OCI-LY7 (cell line): ENCODE measurements at regions not wholly inside any gene's neighbourhood (a gene's known extent, or its start where the extent isn't known, plus 50 kb on each side); places are given as distances from the start of the nearest gene placed in this dataset.

ENCODE experiments used
- CTCF ChIP-seq: fragments of 200-600 bp; sonication (generic); conservative IDR thresholded peaks from 2 replicates; pipeline ENCODE4 v1.5.1; 2014; ENCODE audit warnings: mild to moderate bottlenecking, antibody characterized with exemption, low read length, moderate library complexity, mixed read lengths
- EZH2phosphoT487 ChIP-seq: fragments of 200-600 bp; sonication (generic); IDR thresholded peaks from 2 replicates; pipeline ENCODE4 v1.6.1; 2018; ENCODE audit warnings: low read depth, borderline replicate concordance, mild to moderate bottlenecking, mixed run types, antibody characterized with exemption, low read length, moderate library complexity, mixed read lengths

- TF ChIP-seq CTCF (no peak), EZH2phosphoT487 (no peak)
Measured at GRCh38 chr18:71529703-71530303, 1014.3 kb downstream of the CBLN2 start.
